Esophagus mucosa (tissue), 1 donor: ENCODE measurements at regions not wholly inside any gene's neighbourhood (a gene's known extent, or its start where the extent isn't known, plus 50 kb on each side); places are given as distances from the start of the nearest gene placed in this dataset.
A peak's percentile ranks its signal among the peaks of the same experiment; 100 is the strongest.

Experiments
- ATAC-seq: fragments of 200-7000 bp; cut with Tn5 transposase; one replicate; pipeline ENCODE4 v1.9.1; 2020
- donor health status: DM: yes; HTN: yes; CAD: no.

GRCh38 chr6:84461461-84461860 is 234.0 kb upstream of the CEP162 start:
- ATAC-seq: no peak

DNA sequence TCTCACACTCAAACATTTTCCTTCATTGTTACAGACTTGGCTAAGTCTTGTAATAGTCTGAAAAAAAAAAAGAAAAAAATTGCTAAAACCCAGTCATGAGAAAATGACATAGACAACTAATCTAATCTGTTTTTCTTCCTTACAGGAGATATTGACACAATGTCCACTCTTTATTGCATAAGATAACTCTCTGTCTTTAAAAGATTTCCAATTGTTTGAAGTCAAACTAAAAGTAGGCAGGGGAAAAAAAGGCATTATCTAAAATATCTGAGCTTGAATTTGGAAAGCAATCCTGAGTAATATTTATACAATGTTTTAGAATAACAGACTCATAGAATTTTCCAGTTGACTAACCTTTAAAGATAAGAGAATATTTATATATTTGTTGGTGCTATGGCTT is 233.0 kb upstream of the CEP162 start:
- ATAC-seq: no peak

DNA sequence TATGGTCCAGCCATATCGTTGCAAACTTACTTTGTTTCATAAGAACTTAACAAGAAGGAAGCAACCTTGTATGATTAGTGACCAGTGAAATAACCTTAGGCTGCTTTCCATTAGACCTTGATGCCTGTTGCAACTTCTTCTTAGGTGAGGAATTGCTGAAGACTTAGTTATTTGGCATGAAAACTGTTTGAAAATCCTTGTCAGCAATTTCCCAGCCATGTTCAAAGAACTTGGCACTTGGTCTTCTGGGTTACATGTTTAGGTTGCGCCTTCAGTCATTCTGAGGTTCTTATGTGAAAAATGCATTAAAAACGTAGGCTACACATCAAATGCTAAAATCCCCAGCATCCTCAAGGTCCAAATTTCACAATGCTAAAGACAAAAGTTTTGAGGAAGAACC is 232.0 kb upstream of the CEP162 start:
- ATAC-seq: no peak

DNA sequence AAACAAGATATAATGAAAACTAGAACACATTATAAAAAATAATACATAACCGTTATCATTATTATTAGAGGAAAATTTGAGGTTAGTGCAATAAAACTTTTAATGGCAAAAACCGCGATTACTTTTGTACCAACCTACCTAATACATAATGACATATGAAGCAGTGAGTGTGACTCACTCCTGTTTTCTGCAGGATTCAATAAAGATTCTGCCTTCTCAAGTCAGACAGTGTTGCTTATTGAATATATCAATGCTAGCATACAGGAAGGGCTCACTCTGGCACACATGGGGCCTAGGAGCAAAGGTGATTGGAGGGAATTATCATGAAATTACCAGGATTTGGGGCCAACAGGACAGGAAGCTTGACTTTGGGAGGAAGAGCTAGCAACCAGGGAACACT is 230.8 kb upstream of the CEP162 start:
- ATAC-seq: no peak

DNA sequence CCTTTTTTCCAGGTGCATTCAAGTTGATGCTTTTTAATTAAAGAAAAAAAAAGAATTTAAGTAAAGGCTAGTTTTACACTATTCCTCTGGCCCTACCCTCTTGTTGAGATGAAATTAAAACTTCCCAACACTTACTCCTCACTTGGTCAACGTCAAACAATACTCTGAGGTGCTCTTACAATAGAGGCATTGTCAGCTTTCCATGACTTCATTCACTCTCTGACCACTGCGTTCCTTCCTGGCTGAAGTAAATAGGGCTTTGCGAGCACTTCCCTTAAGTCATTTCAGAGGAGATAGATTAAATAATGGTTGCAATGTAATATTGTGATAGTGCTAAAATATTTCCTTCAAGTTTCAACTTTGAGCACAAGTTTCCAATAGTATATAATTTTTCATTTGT is 229.8 kb upstream of the CEP162 start:
- no peak for ATAC-seq

DNA sequence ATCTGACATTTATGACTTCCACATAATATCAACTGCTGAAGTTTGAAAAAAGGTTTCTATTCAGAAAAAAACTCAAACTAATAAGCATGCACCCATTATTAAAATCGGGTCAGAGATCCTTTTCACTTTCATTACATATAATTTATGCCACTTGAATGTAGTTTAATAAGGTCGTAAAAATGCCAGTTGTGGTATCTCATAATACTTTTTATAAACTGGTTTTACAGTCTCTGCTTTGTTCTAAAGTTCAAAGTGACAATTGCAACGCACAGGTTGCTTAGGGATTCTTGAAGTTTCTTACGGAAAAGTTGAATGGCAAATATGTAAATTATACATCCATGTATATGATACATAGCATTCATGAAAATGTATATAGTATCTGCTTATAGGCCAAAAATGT is 229.4 kb upstream of the CEP162 start:
- no peak for ATAC-seq

- no peak for ATAC-seq
These were observed 228.1 kb upstream of the CEP162 start for GRCh38 chr6:84455511-84456029.

DNA sequence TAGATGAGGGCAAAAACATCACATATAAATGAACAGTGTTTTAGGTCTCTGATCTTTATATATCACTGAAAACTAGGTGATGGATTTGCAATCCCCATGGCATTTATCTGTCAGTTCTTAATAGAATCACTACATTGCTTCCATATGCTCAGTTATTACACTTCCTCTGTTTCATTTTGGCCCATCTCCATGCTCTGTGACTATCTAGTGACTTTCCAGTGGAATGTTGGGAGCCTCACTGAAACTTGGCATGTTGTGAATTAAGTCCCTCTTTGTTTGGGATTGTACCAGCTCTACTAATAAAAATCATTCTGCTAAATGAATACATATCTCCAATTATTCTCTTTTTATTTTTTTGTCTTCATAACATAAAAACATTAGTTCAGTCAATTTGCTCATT is 226.1 kb upstream of the CEP162 start:
- no peak for ATAC-seq

GRCh38 chr6:84450018-84450417 is 222.6 kb upstream of the CEP162 start:
- no peak for ATAC-seq

GRCh38 chr6:84449220-84449619 is 221.8 kb upstream of the CEP162 start:
- no peak for ATAC-seq

DNA sequence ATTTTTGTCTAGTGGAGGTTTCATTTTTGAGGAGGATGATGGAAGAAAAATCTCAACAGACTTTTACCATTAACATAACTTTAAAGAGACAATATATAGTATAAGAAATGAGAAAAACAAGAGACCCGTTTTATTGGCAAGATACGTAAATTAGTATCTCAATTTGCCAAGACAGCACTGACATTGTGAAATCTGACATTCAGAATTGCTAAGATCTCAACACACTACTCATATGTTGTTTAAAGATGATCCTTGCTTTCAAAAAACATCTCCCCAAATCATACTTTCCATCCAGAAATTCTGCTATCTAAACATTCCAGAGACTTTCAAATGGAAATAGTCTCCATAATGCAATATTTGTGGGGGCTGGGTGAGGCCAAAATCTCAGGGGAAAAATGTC is 220.9 kb upstream of the CEP162 start:
- no peak for ATAC-seq

DNA sequence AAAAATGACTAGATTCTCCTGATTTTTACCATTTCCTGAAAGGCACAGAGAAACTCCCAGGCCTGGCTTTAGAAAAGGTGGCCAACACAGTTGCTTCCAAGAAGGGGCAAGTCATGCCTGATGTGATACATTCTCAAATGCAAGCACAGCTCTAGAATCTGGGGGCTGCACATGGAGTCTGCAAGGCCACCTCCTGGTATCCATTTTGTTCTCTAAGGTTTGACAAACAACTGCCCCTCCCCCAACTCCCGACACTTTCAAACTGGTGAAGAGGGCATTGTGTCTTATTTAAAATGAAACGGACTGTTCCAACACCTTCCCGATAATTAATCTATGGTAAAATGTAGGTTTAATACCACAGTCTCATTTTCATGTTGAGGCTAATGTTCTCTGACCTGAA is 220.2 kb upstream of the CEP162 start:
- no peak for ATAC-seq

DNA sequence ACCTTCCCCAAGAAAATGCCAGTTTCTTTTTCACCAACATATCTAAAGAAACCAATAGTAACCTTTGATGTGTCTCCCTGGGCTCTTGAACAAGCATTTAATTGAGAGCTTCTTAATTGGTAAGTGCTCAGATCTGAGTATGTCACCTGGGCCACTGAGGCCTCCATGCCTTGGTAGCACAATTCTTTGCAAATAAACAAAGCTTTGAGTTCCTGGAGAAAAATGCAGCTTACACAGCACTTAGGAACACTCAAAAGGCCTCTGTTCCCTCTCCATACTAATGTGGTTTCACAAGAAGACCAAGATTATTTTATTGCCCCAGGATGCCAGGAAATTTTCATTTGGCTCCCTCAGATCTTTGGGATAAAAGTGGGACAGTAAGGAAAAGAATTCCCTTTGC is 217.6 kb upstream of the CEP162 start:
- ATAC-seq: no peak

DNA sequence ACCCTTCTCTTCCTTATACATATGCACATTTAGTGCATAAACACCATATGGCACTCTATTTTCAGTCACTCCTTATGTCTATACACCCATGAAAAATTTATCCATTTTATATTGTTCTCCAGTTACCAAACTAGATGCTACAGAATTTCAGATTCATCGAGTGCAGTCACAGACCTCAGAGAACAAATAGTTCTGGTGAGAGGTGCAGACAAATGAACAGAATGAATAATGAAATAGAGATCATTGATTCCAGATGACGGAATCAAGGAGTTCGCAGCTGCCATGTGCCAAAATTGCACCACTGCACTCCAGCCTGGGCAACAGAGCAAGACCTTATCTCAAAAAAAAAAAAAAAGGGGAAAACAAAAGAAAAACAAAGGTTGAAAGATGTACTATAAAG is 214.8 kb upstream of the CEP162 start:
- no peak for ATAC-seq

GRCh38 chr6:84441456-84441855 is 214.0 kb upstream of the CEP162 start:
- ATAC-seq: no peak

GRCh38 chr6:84434550-84434949 is 207.1 kb upstream of the CEP162 start:
- ATAC-seq: no peak

DNA sequence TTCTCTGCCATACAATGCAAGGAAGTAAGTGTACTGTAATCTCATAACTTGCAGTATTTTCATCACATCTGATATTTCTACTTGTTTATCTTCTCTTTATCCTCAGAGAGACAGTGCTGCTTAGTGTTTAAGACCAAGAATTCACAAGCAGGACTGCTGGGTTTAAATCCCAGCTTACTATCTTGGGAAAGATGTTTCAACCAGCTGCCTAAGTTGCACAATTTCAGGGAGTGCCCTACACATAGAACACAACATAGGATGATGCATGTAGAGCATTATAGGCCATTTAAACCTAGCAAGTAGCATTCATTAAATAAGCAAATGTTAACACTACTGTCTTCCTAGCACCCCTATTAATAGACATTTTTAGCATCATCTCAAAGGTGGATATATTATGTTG is 205.2 kb upstream of the CEP162 start:
- ATAC-seq: no peak

- ATAC-seq: no peak
These were observed 201.0 kb upstream of the CEP162 start for GRCh38 chr6:84428300-84428907.

DNA sequence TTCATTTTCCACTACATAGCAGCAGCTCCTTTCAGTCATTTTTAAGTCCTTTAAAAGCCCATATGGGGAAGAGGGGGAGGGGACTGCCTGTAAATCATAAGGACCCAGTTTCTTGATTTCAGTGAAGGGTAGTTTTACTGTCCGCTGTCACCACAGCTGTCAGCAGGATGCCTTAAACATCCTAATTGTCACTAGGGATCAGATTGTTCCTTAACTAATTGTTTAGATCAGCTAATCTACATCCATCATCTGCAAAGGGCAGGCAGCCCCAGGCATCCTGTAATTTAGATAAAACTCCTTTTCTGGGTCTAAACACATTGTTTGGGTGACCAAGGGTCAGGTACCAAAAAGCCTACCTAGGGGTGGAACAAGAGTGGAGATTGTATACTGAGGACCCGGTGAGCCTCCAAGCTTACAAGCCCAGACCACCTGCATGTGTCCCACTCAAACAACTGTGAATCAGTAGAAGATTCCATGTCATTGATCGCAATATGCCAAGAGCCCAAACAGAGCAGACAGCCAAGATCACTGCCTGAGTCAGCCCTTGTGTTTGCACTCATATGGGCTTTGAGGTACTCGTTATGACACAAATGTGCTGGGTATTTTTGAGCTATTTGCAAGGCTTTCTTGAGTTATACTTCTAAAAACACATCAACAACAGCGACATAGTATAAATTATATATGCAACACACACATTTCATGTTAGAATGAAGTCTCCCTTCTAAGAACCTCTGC is 198.7 kb upstream of the CEP162 start:
- no peak for ATAC-seq

- no peak for ATAC-seq
These were observed 197.5 kb upstream of the CEP162 start for GRCh38 chr6:84424956-84425355.

- peak; percentile 48 for ATAC-seq
These were observed 195.0 kb upstream of the CEP162 start for GRCh38 chr6:84422380-84422968.

- ATAC-seq: no peak
These were observed 193.6 kb upstream of the CEP162 start for GRCh38 chr6:84421031-84421430.

DNA sequence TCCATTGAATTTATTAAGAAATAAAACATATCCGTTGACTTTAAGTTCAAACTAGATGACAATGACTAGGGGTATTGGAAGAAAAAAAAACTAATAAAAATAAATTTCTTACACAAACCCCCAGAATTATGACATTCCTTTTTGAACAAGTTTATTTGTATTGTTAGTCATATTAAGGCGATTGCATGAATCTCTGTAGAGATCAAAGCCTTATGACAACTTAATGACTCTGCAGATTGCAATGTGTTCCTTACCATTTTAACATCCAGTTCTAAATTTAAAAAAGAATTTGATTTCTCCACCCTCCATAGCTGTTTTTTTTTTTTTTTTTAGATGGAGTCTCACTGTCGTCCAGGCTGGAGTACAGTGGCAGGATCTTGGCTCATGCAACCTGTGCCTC is 189.8 kb upstream of the CEP162 start:
- ATAC-seq: no peak

GRCh38 chr6:84416043-84416657 is 188.7 kb upstream of the CEP162 start:
- no peak for ATAC-seq
